GM21529 (cell line): ENCODE measurements at regions not wholly inside any gene's neighbourhood (a gene's known extent, or its start where the extent isn't known, plus 50 kb on each side); places are given as distances from the start of the nearest gene placed in this dataset.

Experiments used
- ATAC-seq: cut with Tn5 transposase; IDR thresholded peaks from one replicate; pipeline ENCODE4 v1.9.1; 2021; ENCODE audit not compliant: unreplicated experiment

DNA sequence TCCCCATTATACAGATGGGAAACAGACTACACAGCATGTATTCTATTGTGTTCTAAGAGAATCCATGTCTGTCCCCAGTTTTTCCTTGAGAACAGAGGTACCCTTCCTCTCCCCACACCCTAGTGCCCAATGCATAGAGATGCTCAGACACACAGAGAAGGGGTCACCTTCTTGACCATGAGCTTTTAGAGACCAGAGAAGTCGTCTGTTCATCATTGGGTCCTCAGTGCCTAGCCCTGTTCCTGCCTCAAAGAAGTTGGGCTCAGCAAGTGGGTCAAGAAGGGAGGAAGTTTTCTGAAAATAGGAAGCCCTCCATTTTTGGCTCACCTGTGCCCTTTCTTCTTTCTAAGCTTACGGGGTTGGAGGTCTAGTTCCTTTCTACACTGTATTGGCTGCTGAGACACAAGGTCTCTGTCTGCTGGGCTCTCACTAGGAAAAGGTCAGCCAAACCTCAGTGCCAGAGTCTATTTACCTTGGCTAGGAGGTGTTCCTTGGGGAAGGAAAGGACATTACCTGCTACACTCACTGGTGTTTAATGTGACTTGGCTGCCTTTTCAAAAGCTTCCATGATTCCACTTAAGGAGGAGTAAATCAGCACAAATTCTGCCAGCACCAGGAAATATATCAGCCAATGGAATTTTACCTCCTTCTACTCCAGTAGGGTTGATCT lies 198.5 kb upstream of the PWP1 start:
- no peak for ATAC-seq

- no peak for ATAC-seq
Measured at GRCh38 chr12:107488666-107489065, 196.9 kb upstream of the PWP1 start.

DNA sequence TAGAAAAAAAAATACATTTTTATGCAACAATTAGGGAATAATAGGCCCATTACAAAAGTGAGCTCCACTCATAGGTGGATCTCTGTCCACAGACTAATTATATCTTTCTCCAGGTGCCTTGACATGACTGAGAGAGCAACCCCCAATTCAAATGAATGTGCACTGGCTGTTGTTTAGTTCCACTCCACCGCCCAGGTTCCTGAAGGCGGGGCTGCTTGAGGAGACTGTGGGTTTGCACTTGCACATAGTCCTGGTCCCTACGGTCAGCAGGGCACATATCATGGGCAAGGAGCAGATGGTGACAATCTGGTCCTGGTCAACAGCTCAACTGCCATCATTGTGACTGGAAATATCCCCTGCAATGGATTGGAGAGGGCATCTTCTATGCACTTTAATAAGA lies 195.6 kb upstream of the PWP1 start:
- peak; percentile 71 for ATAC-seq

GRCh38 chr12:107491856-107492255 lies 193.7 kb upstream of the PWP1 start:
- ATAC-seq, result no peak

DNA sequence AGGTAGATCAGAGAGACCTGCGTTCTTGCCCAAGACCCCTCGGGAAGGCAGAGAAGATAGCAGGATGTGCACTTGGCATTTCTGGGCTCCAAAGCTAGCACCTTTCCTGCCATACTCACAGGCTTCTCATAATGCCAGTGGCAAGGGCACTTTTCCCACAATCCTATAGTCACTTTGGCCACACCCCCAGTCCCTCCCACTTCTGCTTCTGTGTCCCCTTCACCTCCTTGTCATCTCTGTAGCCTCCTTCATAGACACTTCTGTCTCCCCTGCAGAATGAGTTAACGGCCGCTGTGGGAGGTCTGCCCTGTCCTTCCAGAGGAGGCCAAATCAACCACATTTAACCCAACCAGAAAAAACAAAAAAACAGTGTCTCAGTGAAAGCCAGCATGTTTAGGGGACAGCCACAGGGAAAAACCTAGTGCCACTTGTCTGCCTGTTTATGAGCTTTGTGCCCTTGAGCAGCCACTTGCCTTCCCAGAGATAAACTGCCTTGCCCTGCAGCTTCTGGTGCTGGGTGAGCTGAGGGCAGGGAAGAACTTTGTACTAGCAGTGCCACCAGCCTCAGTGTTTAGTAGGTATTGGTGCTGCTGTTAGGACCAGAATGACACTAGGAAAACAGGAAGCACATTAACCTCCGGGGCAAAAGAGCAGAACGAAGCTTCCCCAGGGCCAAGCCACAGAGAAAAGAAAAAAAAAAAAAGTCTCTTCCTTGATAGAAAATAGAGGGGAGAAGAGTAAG lies 193.0 kb upstream of the PWP1 start:
- peak; percentile 68 for ATAC-seq

GRCh38 chr12:107493135-107493494 lies 192.5 kb upstream of the PWP1 start:
- peak; percentile 31 for ATAC-seq

GRCh38 chr12:107493666-107494065 lies 191.9 kb upstream of the PWP1 start:
- ATAC-seq, result no peak

DNA sequence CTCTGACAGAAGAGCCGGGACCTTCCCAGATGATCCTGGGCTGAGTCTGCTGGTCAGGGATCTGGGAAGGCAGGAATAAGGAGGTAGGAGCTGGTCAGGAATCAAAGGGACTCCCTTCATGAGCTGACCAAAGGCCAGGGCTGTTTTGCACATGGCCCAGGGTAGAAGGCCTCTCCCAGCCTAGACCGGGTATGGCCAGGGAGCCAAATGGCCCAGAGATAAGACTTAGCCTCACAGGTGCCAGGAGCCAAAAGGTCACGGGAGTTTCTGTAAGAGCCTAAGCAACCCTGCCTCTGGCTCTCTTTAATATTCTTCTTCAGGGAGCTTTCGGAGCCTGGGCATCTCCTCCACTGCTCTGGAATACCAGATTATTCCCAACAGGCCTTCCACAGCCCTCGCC lies 191.3 kb upstream of the PWP1 start:
- ATAC-seq, result no peak

GRCh38 chr12:107495604-107496003 lies 190.0 kb upstream of the PWP1 start:
- ATAC-seq, result no peak

DNA sequence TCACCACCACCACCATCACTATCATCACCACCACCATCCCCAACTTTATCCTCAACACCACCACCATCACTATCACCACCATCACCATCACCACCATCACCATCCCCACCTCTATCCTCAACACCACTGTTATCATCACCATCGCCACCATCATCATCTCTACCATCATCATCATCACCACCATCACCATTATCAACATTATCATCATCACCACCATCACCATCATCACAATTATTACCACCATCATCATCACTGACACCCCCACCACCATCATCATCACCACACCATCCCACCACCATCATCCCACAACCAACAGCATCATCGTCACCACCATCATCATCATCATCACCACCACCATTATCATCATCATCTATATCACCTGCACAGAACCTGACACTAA lies 188.4 kb upstream of the PWP1 start:
- no peak for ATAC-seq

- ATAC-seq, result no peak
Measured at GRCh38 chr12:107500307-107500706, 185.3 kb upstream of the PWP1 start.

GRCh38 chr12:107501681-107502080 lies 183.9 kb upstream of the PWP1 start:
- no peak for ATAC-seq

GRCh38 chr12:107503129-107503855 lies 182.3 kb upstream of the PWP1 start:
- ATAC-seq, result no peak

DNA sequence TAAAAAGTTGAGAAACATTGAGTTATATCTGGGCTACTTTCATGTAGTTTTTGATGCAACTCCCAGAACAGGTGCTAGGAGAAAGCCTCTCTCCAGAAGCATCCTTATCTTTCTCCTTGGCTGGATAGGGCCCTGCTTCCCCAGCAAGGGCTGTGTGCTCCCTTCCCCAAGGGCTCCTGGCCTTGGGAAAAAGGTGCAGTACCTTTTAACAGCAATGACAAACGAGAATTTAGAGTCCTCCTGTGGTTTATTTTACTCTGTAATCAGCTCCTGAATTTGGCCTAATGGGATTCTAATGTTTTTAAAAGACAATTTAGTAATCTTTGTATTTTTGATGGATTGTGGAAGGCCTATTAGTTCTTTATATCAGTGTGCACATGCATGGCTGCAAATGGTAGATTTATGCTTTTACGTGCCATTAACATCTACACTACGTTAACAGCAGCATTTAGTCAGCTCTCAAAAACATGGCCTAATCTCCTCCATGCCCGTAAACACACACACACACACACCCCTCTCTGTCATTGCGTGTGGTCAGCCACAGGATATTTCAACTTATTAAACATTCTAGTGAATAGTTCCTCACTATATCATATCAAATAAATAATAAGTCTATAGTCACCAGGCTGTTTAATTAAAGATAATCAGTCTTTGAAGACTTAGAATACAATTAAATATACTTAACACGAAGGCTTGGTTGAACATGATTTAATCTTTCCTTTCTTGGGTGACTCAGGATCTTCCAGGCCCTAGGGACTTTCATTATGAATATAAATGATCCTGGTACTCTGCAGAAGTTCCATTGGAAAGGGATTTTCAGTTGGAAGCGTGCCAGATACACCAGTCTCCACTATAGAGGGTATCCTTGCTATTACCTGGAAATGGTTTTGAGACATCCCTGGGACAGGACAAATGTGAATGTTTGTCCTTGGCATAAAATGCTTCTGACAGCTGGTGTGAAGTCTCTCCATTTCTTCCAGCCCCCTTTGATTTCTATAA lies 181.4 kb upstream of the PWP1 start:
- ATAC-seq, result no peak

GRCh38 chr12:107509421-107509820 lies 176.2 kb upstream of the PWP1 start:
- ATAC-seq, result no peak

GRCh38 chr12:107510211-107510610 lies 175.4 kb upstream of the PWP1 start:
- no peak for ATAC-seq

- ATAC-seq, result no peak
Measured at GRCh38 chr12:107511292-107511691, 174.3 kb upstream of the PWP1 start.

GRCh38 chr12:107512391-107512790 lies 173.2 kb upstream of the PWP1 start:
- no peak for ATAC-seq

DNA sequence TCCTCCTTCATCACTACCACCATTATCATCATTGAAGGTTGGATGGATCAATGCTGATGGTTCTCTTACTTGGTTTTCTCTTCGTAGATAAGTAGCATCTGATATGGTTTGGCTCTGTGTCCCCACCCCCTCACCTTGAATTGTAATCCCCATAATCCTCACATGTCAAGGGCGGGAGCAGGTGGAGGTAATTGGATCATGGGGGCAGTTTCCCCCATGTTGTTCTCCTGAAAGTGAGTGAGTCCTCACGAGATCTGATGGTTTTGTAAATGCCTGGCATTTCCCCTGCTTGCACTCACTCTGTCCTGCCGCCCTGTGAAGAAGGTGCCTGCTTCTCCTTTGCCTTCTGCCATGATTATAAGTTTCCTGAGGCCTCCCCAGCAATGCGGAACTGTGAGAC lies 172.4 kb upstream of the PWP1 start:
- no peak for ATAC-seq

- no peak for ATAC-seq
Measured at GRCh38 chr12:107513636-107514400, 171.8 kb upstream of the PWP1 start.
